ENCODE measurements at regions not wholly inside any gene's neighbourhood (a gene's known extent, or its start where the extent isn't known, plus 50 kb on each side); places are given as distances from the start of the nearest gene placed in this dataset.

DNA sequence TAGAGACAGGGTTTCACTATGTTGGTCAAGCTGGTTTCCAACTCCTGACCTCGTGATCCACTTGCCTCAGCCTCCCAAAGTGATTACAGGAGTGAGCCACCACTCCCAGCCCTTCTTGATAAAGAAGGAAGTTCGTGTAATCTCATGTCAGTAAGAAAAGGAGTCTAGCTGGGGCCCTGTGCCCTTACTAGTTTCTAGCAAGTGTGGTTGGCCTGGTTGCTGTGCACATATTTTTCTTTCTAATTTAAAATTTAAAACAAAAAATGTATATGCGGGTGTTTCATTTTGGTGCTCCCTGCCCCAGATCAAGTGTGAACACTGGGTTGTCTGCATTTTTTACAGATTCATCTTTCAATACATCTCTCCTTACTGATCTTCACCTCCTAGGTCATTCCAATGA lies 770.8 kb upstream of the TENM4 start:
- CTCF ChIA-PET = no interaction called here

GRCh38 chr11:80204021-80204420 lies 763.2 kb upstream of the TENM4 start:
- in situ Hi-C loops (cut with HindIII; ENCODE audit: low pct_unique_long_range_greater_than_20kb, low sequenced_read_pairs) = no loop called here

More for the DNA sequence above, 770.8 kb upstream of the TENM4 start:
- ATAC-seq (no peak), DNase-seq (ENCODE audit: low read depth, low spot score) (no peak)
- no TSS peak for BruUV-seq (replicated peaks)
- H3K4me1 ChIP-seq (ENCODE audit: control insufficient read depth, insufficient read depth, low read length) = no peaks in the 10 kb centered on the region
- no peaks in the 10 kb centered on the region for H3K27me3 ChIP-seq (ENCODE audit: control insufficient read depth, insufficient read depth, low read length)
- TF ChIP-seq, protein P1, sequence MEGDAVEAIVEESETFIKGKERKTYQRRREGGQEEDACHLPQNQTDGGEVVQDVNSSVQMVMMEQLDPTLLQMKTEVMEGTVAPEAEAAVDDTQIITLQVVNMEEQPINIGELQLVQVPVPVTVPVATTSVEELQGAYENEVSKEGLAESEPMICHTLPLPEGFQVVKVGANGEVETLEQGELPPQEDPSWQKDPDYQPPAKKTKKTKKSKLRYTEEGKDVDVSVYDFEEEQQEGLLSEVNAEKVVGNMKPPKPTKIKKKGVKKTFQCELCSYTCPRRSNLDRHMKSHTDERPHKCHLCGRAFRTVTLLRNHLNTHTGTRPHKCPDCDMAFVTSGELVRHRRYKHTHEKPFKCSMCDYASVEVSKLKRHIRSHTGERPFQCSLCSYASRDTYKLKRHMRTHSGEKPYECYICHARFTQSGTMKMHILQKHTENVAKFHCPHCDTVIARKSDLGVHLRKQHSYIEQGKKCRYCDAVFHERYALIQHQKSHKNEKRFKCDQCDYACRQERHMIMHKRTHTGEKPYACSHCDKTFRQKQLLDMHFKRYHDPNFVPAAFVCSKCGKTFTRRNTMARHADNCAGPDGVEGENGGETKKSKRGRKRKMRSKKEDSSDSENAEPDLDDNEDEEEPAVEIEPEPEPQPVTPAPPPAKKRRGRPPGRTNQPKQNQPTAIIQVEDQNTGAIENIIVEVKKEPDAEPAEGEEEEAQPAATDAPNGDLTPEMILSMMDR (IDR thresholded peaks at IDR 0.05) = no peak
- H3K36me3 ChIP-seq (ENCODE audit: control insufficient read depth, insufficient read depth, low read length) = no peaks in the 10 kb centered on the region
- H3K9me3 ChIP-seq (ENCODE audit: control insufficient read depth, insufficient read depth, low read depth, low read length) = no peaks in the 10 kb centered on the region
- POLR2A ChIA-PET = no interaction called here
- intact Hi-C loops (cut with micrococcal nuclease; ENCODE audit: unreplicated experiment) (no loop called here), in situ Hi-C loops (cut with HindIII; ENCODE audit: low pct_unique_long_range_greater_than_20kb, low sequenced_read_pairs) (no loop called here)
- no peak overlapping the region for H3K27ac ChIP-seq (ENCODE audit: low read length)
- H3K4me3 ChIP-seq (ENCODE audit: low read depth in 2 of 2, low read length in 2 of 2) = no peak overlapping the region

More at GRCh38 chr11:80204021-80204420, 763.2 kb upstream of the TENM4 start:
- TF ChIP-seq TCF7L2 (IDR thresholded peaks at IDR 0.05; ENCODE audit: low read depth, low read length) (no peak), POLR2AphosphoS5 (IDR thresholded peaks at IDR 0.05; ENCODE audit: low read depth, low read length) (no peak), SIN3A (IDR thresholded peaks at IDR 0.05; ENCODE audit: borderline replicate concordance, insufficient read depth, low read depth, low read length) (no peak), REST (IDR thresholded peaks at IDR 0.05; ENCODE audit: insufficient read depth in 1 of 2, low read depth in 2 of 2, low read length in 1 of 2) (no peak)
- TF ChIP-seq, protein P1 (IDR thresholded peaks at IDR 0.05) = no peak
- H3K27me3 ChIP-seq (ENCODE audit: control insufficient read depth, insufficient read depth, low read length) = no peaks in the 10 kb centered on the region
- CTCF ChIA-PET = no interaction called here
- H3K9me3 ChIP-seq (ENCODE audit: control insufficient read depth, insufficient read depth, low read depth, low read length) = no peaks in the 10 kb centered on the region
- POLR2A ChIA-PET = no interaction called here
- intact Hi-C loops (cut with micrococcal nuclease; ENCODE audit: unreplicated experiment) = no loop called here
- H3K4me1 ChIP-seq (ENCODE audit: control insufficient read depth, insufficient read depth, low read length) = no peaks in the 10 kb centered on the region
- DNase-seq (ENCODE audit: low read depth, low spot score) = no peak
- H3K36me3 ChIP-seq (ENCODE audit: control insufficient read depth, insufficient read depth, low read length) = no peaks in the 10 kb centered on the region
- no TSS peak for BruUV-seq (replicated peaks)
- no peak overlapping the region for H3K27ac ChIP-seq (ENCODE audit: low read length)
- ATAC-seq = no peak
- H3K4me3 ChIP-seq (ENCODE audit: low read depth in 2 of 2, low read length in 2 of 2) = no peak overlapping the region

All from Panc1 (cell line).